ENCODE measurements at regions not wholly inside any gene's neighbourhood (a gene's known extent, or its start where the extent isn't known, plus 50 kb on each side); places are given as distances from the start of the nearest gene placed in this dataset.

GRCh38 chr4:54542540-54543041 lies 115.2 kb upstream of the KIT start:
- TF ChIP-seq PBX3 (IDR thresholded peaks at IDR 0.05) (no peak), REST (IDR thresholded peaks at IDR 0.05; ENCODE audit: low read depth, low read length) (no peak), MAX (IDR thresholded peaks at IDR 0.05; ENCODE audit: low read depth) (no peak)
